H1 (cell line): ENCODE measurements at regions not wholly inside any gene's neighbourhood (a gene's known extent, or its start where the extent isn't known, plus 50 kb on each side); places are given as distances from the start of the nearest gene placed in this dataset.
"Not testable (repeated sequence)": the region's sequence is repeated elsewhere in the genome, so short reads cannot be mapped to it uniquely, and the experiment has no call there.

ENCODE experiments used
- CTCF ChIA-PET: fragments of 300-600 bp; sonication (Branson Sonifier 250); formaldehyde crosslinking; loops from one replicate; lab custom pipeline; 2021; ENCODE audit not compliant: partially characterized antibody; lab: Charles Lee
- POLR2A ChIA-PET: fragments of 300-600 bp; sonication (Branson Sonifier 250); formaldehyde crosslinking; loops from one replicate; lab custom pipeline; 2021; ENCODE audit warnings: inconsistent platforms; ENCODE audit not compliant: partially characterized antibody; lab: Charles Lee
- DNase-seq, 2 experiments: peaks; one replicate each; pipeline versions ENCODE4 v3.0.0 to v3.0.0-alpha.2; 2010 to 2022; ENCODE audit warnings: low spot score in 2 of 2, low read depth in 1 of 2, mixed read lengths in 1 of 2
- FAIRE-seq: peaks from 2 replicates; lab custom pipeline; 2011; peaks lifted over from hg19 to GRCh38; lab: Jason Lieb, UNC
- H2AFZ ChIP-seq: 2 replicates; pipeline ENCODE4 v1.8.1; 2012; ENCODE audit warnings: low read length, inconsistent platforms
- H2AK5ac ChIP-seq: 2 replicates; pipeline ENCODE4 v1.6.1; 2013; ENCODE audit warnings: low read depth, low read length
- H2BK120ac ChIP-seq: replicated peaks from 2 replicates; pipeline ENCODE3; 2013; ENCODE audit warnings: low read depth, low read length, inconsistent platforms
- H2BK12ac ChIP-seq: 2 replicates; pipeline ENCODE4 v1.6.1; 2013; ENCODE audit warnings: low read depth, low read length
- H2BK15ac ChIP-seq: 2 replicates; pipeline ENCODE4 v1.6.1; 2013; ENCODE audit warnings: low read length
- H2BK20ac ChIP-seq: 2 replicates; pipeline ENCODE4 v1.6.1; 2013; ENCODE audit warnings: low read length
- H2BK5ac ChIP-seq: 2 replicates; pipeline ENCODE4 v1.6.1; 2013; ENCODE audit warnings: low read depth, low read length
- H3K14ac ChIP-seq: 2 replicates; pipeline ENCODE4 v1.6.1; 2013; ENCODE audit warnings: inconsistent platforms; ENCODE audit not compliant: insufficient read length
- H3K18ac ChIP-seq: 2 replicates; pipeline ENCODE4 v1.6.1; 2013; ENCODE audit warnings: low read length; ENCODE audit errors: extremely low read depth
- H3K23ac ChIP-seq: 2 replicates; pipeline ENCODE4 v1.6.1; 2013; ENCODE audit warnings: inconsistent platforms; ENCODE audit not compliant: insufficient read length
- H3K23me2 ChIP-seq: 2 replicates; pipeline ENCODE4 v1.6.1; 2013; ENCODE audit warnings: low read depth, low read length
- H3K27ac ChIP-seq: 2 replicates; pipeline ENCODE4 v1.6.1; 2011; ENCODE audit warnings: low read depth, low read length, inconsistent platforms
- H3K27me3 ChIP-seq, 4 experiments: replicated peaks in 1 of 4; 1 replicate in 1 of 4; 2 replicates in 3 of 4; pipeline versions ENCODE4 v1.6.1 to v1.8.1; 2011 to 2013; ENCODE audit warnings: low read length in 3 of 4, mild to moderate bottlenecking in 3 of 4, inconsistent platforms in 2 of 4, mixed read lengths in 2 of 4, moderate library complexity in 1 of 4; ENCODE audit not compliant: control insufficient read depth in 3 of 4, insufficient read depth in 3 of 4; ENCODE audit errors: extremely low read depth in 1 of 4
- H3K36me3 ChIP-seq, 4 experiments: 2 replicates each; pipeline versions ENCODE4 v1.6.1 to v1.8.1; 2011 to 2013; ENCODE audit warnings: mild to moderate bottlenecking in 4 of 4, low read length in 3 of 4, moderate library complexity in 2 of 4, control low read depth in 1 of 4, inconsistent platforms in 1 of 4; ENCODE audit not compliant: insufficient read depth in 4 of 4, control insufficient read depth in 2 of 4
- H3K4ac ChIP-seq: replicated peaks from 2 replicates; pipeline ENCODE3; 2013; ENCODE audit warnings: low read length, low read depth, mixed read lengths, inconsistent platforms; ENCODE audit not compliant: insufficient read length
- H3K4me1 ChIP-seq, 4 experiments: replicated peaks in 1 of 4; 1 replicate in 1 of 4; 2 replicates in 3 of 4; pipeline versions ENCODE4 v1.6.1 to v1.8.1; 2011 to 2013; ENCODE audit warnings: low read length in 3 of 4, inconsistent platforms in 2 of 4, mixed read lengths in 1 of 4; ENCODE audit not compliant: insufficient read depth in 4 of 4, control insufficient read depth in 3 of 4
- H3K4me2 ChIP-seq, 2 experiments: 2 replicates each; pipeline versions ENCODE4 v1.6.1 to v1.8.1; 2011 to 2013; ENCODE audit warnings: low read depth in 2 of 2, low read length in 2 of 2, control low read depth in 1 of 2, inconsistent platforms in 1 of 2, mild to moderate bottlenecking in 1 of 2; ENCODE audit not compliant: insufficient read depth in 1 of 2
- H3K4me3 ChIP-seq, 4 experiments: fragments of 200-600, 300-600 bp in 1 of 4; sonication (generic), shearing (Covaris generic), sonication (Bioruptor Twin) in 1 of 4; 2 replicates each; pipeline versions ENCODE4 v1.5.1 to v1.8.1; 2011 to 2016; ENCODE audit warnings: low read length in 4 of 4, low read depth in 3 of 4, control low read depth in 2 of 4, inconsistent platforms in 2 of 4, mild to moderate bottlenecking in 2 of 4, mixed read lengths in 1 of 4, moderate library complexity in 1 of 4; ENCODE audit not compliant: insufficient read depth in 2 of 4; ENCODE audit errors: extremely low read depth in 1 of 4
- H3K56ac ChIP-seq: replicated peaks from 2 replicates; pipeline ENCODE3; 2013; ENCODE audit warnings: low read depth, mild to moderate bottlenecking, mixed read lengths, low read length, inconsistent platforms; ENCODE audit not compliant: insufficient read length
- H3K79me1 ChIP-seq: 2 replicates; pipeline ENCODE4 v1.6.1; 2013; ENCODE audit warnings: low read depth, low read length, control low read depth
- H3K79me2 ChIP-seq, 2 experiments: 2 replicates each; pipeline versions ENCODE4 v1.6.1 to v1.8.1; 2012 to 2013; ENCODE audit warnings: low read length in 2 of 2, mild to moderate bottlenecking in 2 of 2, inconsistent platforms in 1 of 2; ENCODE audit not compliant: insufficient read depth in 2 of 2, control insufficient read depth in 1 of 2
- H3K9ac ChIP-seq, 4 experiments: replicated peaks in 1 of 4; 1 replicate in 1 of 4; 2 replicates in 3 of 4; pipeline versions ENCODE4 v1.6.1 to v1.8.1; 2011 to 2013; ENCODE audit warnings: low read depth in 3 of 4, low read length in 3 of 4, control low read depth in 2 of 4, mild to moderate bottlenecking in 2 of 4, moderate library complexity in 2 of 4, inconsistent platforms in 1 of 4; ENCODE audit errors: extremely low read depth in 1 of 4
- H3K9me3 ChIP-seq, 2 experiments: 2 replicates each; pipeline versions ENCODE4 v1.6.1 to v1.8.1; 2012 to 2013; ENCODE audit warnings: mild to moderate bottlenecking in 2 of 2, moderate library complexity in 2 of 2, control low read depth in 1 of 2, inconsistent platforms in 1 of 2, low read depth in 1 of 2, low read length in 1 of 2, mixed read lengths in 1 of 2; ENCODE audit not compliant: insufficient read depth in 2 of 2
- H4K20me1 ChIP-seq, 2 experiments: replicated peaks in 1 of 2; 2 replicates each; pipeline versions ENCODE3 to v1.8.1; 2011 to 2013; ENCODE audit warnings: inconsistent platforms in 2 of 2, low read length in 2 of 2, mild to moderate bottlenecking in 1 of 2; ENCODE audit not compliant: insufficient read depth in 2 of 2, control insufficient read depth in 1 of 2
- H4K5ac ChIP-seq: 2 replicates; pipeline ENCODE4 v1.6.1; 2013; ENCODE audit warnings: low read length, low read depth, mixed read lengths, inconsistent platforms; ENCODE audit not compliant: insufficient read length
- H4K8ac ChIP-seq: 2 replicates; pipeline ENCODE4 v1.8.0; 2013; ENCODE audit warnings: mild to moderate bottlenecking, moderate library complexity, low read length, inconsistent platforms; ENCODE audit not compliant: insufficient read depth; ENCODE audit errors: extremely low read depth
- H4K91ac ChIP-seq: replicated peaks from 2 replicates; pipeline ENCODE3; 2013; ENCODE audit warnings: low read length, mixed read lengths, inconsistent platforms; ENCODE audit not compliant: insufficient read length
- CTCF ChIP-seq, 3 experiments: IDR thresholded peaks; 1 replicate in 2 of 3; 2 replicates in 1 of 3; pipeline versions ENCODE4 v1.5.1 to v1.6.1; 2011; ENCODE audit warnings: low read length in 3 of 3, mild to moderate bottlenecking in 3 of 3, inconsistent platforms in 2 of 3, low read depth in 1 of 3, moderate library complexity in 1 of 3; ENCODE audit not compliant: insufficient read depth in 1 of 3; ENCODE audit errors: control extremely low read depth in 1 of 3
- RAD21 ChIP-seq, 2 experiments: IDR thresholded peaks in 1 of 2; conservative IDR thresholded peaks in 1 of 2; 2 replicates each; pipeline ENCODE4 v1.6.1; 2011; ENCODE audit warnings: low read depth in 2 of 2, low read length in 2 of 2, improper control_type of control experiment in 1 of 2, inconsistent platforms in 1 of 2, mild to moderate bottlenecking in 1 of 2, moderate library complexity in 1 of 2
- WGBS, 2 experiments: shearing (Covaris generic) in 1 of 2; methylation state at CpG; one replicate each; pipeline versions ENCODE4 v1.1.6 to v1.1.7; 2013 to 2015; ENCODE audit warnings: low lambda C conversion rate in 2 of 2, mixed read lengths in 2 of 2, inconsistent platforms in 1 of 2, low coverage in 1 of 2, missing lambda C conversion rate in 1 of 2; ENCODE audit not compliant: insufficient replicate concordance in 2 of 2, insufficient coverage in 1 of 2, insufficient read length in 1 of 2; ENCODE audit errors: extremely low coverage in 1 of 2, missing lambda C conversion rate in 1 of 2; 5-methylcytosine and 5-hydroxymethylcytosine counted together

GRCh38 chr20:29057866-29058484 is 2199.5 kb upstream of the DEFB115 start:
- H4K5ac ChIP-seq, H3K27ac ChIP-seq, H3K23ac ChIP-seq, H3K18ac ChIP-seq, H3K4me1 ChIP-seq, H2BK20ac ChIP-seq, H3K9ac ChIP-seq, DNase-seq, H2BK5ac ChIP-seq, H4K91ac ChIP-seq, H3K79me2 ChIP-seq, H3K4me3 ChIP-seq, H2BK120ac ChIP-seq, FAIRE-seq, H2BK12ac ChIP-seq, H2AK5ac ChIP-seq, H4K8ac ChIP-seq, H2AFZ ChIP-seq, H3K56ac ChIP-seq, H3K4ac ChIP-seq, POLR2A ChIA-PET, H2BK15ac ChIP-seq, H3K79me1 ChIP-seq, CTCF ChIA-PET, H3K14ac ChIP-seq, H3K27me3 ChIP-seq, H3K23me2 ChIP-seq, H4K20me1 ChIP-seq, H3K36me3 ChIP-seq, H3K4me2 ChIP-seq: not testable (repeated sequence)
- peaks cover 28 to 32% of the 10 kb centered on the region in 2 experiments for H3K9me3 ChIP-seq
- TF ChIP-seq CTCF (IDR thresholded peaks at IDR 0.05; ENCODE audit: control extremely low read depth in 1 of 3, insufficient read depth in 1 of 3, low read depth in 1 of 3, low read length in 3 of 3) (peak in 1 of 3 experiments; percentile 50; a peak in 1 of 4 replicates), RAD21 (IDR thresholded peaks at IDR 0.05 in 1 of 2, conservative IDR thresholded peaks at IDR 0.05 in 1 of 2; ENCODE audit: low read depth in 2 of 2, low read length in 2 of 2) (peak; percentile 33 to 45)
- WGBS, 2 experiments = 35% methylated on average over 6 of the region's 6 CpGs; no CpG with 5 or more reads in 1 of the 2 experiments
